K562 (cell line): ENCODE measurements at regions not wholly inside any gene's neighbourhood (a gene's known extent, or its start where the extent isn't known, plus 50 kb on each side); places are given as distances from the start of the nearest gene placed in this dataset.

Experiments used
- ATAC-seq: fragments of 200-7000 bp; cut with Tn5 transposase; 3 replicates; pipeline ENCODE4 v1.9.1; 2020; ENCODE audit warnings: moderate library complexity
- BruUV-seq: library from RNA; stranded (reverse); fragments of 400-500 nt; replicated peaks from 2 replicates; lab custom pipeline; 2021; lab: Mats Ljungman, UMichigan
- CTCF ChIA-PET: fragments of 300-600 bp; formaldehyde crosslinking; extraction: SDS; loops from one replicate; lab custom pipeline; 2021; ENCODE audit warnings: low intra/inter-chr PET ratio; lab: Yijun Ruan, JAX
- POLR2A ChIA-PET: fragments of 300-600, 350-650 bp; sonication (Branson Sonifier 250); formaldehyde crosslinking; extraction: SDS; loops from one replicate; lab custom pipeline; 2021; ENCODE audit warnings: antibody characterized with exemption, inconsistent platforms; lab: Yijun Ruan, JAX
- DNase-seq, 4 experiments: peaks; one replicate each; pipeline versions ENCODE4 v3.0.0 to v3.0.0-alpha.2; 2011 to 2018; ENCODE audit warnings: low spot score in 3 of 4, mixed read lengths in 3 of 4; ENCODE audit errors: extremely low read depth in 1 of 4
- FAIRE-seq: peaks from 2 replicates; lab custom pipeline; 2011; peaks lifted over from hg19 to GRCh38; lab: Jason Lieb, UNC
- H2AFZ ChIP-seq: 2 replicates; pipeline ENCODE4 v1.6.0; 2011; ENCODE audit warnings: low read depth, low read length, control low read depth, inconsistent platforms
- H3K27ac ChIP-seq: fragments of 200-600 bp; 3 replicates; pipeline ENCODE4 v1.8.0; 2011; ENCODE audit warnings: low read depth, mild to moderate bottlenecking, control low read depth, inconsistent platforms, low read length, moderate library complexity, mixed read lengths; ENCODE audit errors: extremely low read depth
- H3K27me3 ChIP-seq, 2 experiments: fragments of 300-600 bp in 1 of 2; 2 replicates in 1 of 2; 3 replicates in 1 of 2; pipeline versions ENCODE4 v1.6.0 to v1.8.0; 2011; ENCODE audit warnings: inconsistent platforms in 2 of 2, low read length in 2 of 2, mild to moderate bottlenecking in 1 of 2, mixed read lengths in 1 of 2, moderate library complexity in 1 of 2; ENCODE audit not compliant: control insufficient read depth in 2 of 2, insufficient read depth in 2 of 2
- H3K36me3 ChIP-seq: fragments of 300-600 bp; 3 replicates; pipeline ENCODE4 v1.8.0; 2011; ENCODE audit warnings: mild to moderate bottlenecking, low read length, inconsistent platforms; ENCODE audit not compliant: control insufficient read depth, insufficient read depth
- H3K4me1 ChIP-seq, 2 experiments: fragments of 200-600 bp in 1 of 2; replicated peaks in 1 of 2; 2 replicates in 1 of 2; 3 replicates in 1 of 2; pipeline versions ENCODE4 v1.5.1 to v1.8.0; 2011; ENCODE audit warnings: inconsistent platforms in 2 of 2, low read length in 2 of 2, mild to moderate bottlenecking in 1 of 2, mixed read lengths in 1 of 2, moderate library complexity in 1 of 2; ENCODE audit not compliant: control insufficient read depth in 2 of 2, insufficient read depth in 2 of 2
- H3K4me2 ChIP-seq: 2 replicates; pipeline ENCODE4 v1.6.1; 2011; ENCODE audit warnings: low read length, control low read depth, inconsistent platforms, mixed read lengths; ENCODE audit not compliant: insufficient read depth
- H3K4me3 ChIP-seq: fragments of 200-600 bp; sonication (generic), shearing (Covaris generic); 2 replicates; pipeline ENCODE4 v1.5.1; 2016; ENCODE audit warnings: control low read depth, inconsistent platforms
- H3K79me2 ChIP-seq: fragments of 200-600 bp; 3 replicates; pipeline ENCODE4 v1.8.0; 2011; ENCODE audit warnings: low read length, inconsistent platforms; ENCODE audit not compliant: control insufficient read depth, insufficient read depth
- H3K9ac ChIP-seq, 2 experiments: 2 replicates each; pipeline versions ENCODE4 v1.6.0 to v1.6.1; 2011; ENCODE audit warnings: low read depth in 2 of 2, low read length in 2 of 2, control low read depth in 1 of 2, inconsistent platforms in 1 of 2, mild to moderate bottlenecking in 1 of 2, mixed read lengths in 1 of 2; ENCODE audit not compliant: insufficient read depth in 1 of 2
- H3K9me1 ChIP-seq: one replicate; pipeline ENCODE4 v1.6.0; 2011; ENCODE audit warnings: inconsistent platforms, mild to moderate bottlenecking, low read length, moderate library complexity; ENCODE audit not compliant: control insufficient read depth, insufficient read depth
- H3K9me3 ChIP-seq: replicated peaks from 2 replicates; pipeline ENCODE4 v1.5.1; 2011; ENCODE audit warnings: low read depth, low read length, inconsistent platforms; ENCODE audit not compliant: control insufficient read depth, insufficient read depth
- H4K20me1 ChIP-seq: replicated peaks from 2 replicates; pipeline ENCODE4 v1.6.1; 2011; ENCODE audit warnings: low read length, inconsistent platforms, mixed read lengths; ENCODE audit not compliant: control insufficient read depth, insufficient read depth
- BDP1 ChIP-seq: IDR thresholded peaks from 3 replicates; pipeline ENCODE4 v1.6.1; 2011; ENCODE audit not compliant: insufficient read length, insufficient read depth
- CBX2 ChIP-seq: fragments of 200-600 bp; sonication (generic); IDR thresholded peaks from one replicate; pipeline ENCODE4 v1.6.1; 2012; ENCODE audit warnings: mild to moderate bottlenecking, low read length, inconsistent platforms; ENCODE audit not compliant: insufficient read depth, poor library complexity, severe bottlenecking
- ETV1 ChIP-seq: fragments of 450-650 bp; conservative IDR thresholded peaks from 2 replicates; pipeline ENCODE4 v1.6.1; 2016; ENCODE audit warnings: missing genetic modification characterization, control low read depth, low read depth, missing compliant biosample characterization
- HOMEZ ChIP-seq: fragments of 250-450 bp; sonication (Bioruptor Pico); IDR thresholded peaks from 2 replicates; pipeline ENCODE4 v1.4.0; 2020; ENCODE audit warnings: mild to moderate bottlenecking, moderate library complexity
- LEF1 ChIP-seq: fragments of 450-650 bp; IDR thresholded peaks from 2 replicates; pipeline ENCODE4 v1.6.1; 2016; ENCODE audit warnings: mild to moderate bottlenecking
- ZBTB12 ChIP-seq: fragments of 250-450 bp; sonication (Bioruptor Pico); IDR thresholded peaks from 2 replicates; pipeline ENCODE4 v1.4.0; 2020
- ZNF174 ChIP-seq: fragments of 250-450 bp; sonication (Bioruptor Pico); IDR thresholded peaks from 2 replicates; pipeline ENCODE4 v1.4.0; 2020; ENCODE audit warnings: mild to moderate bottlenecking
- ZNF217 ChIP-seq: sonication (generic); formaldehyde crosslinking; IDR thresholded peaks from 2 replicates; pipeline ENCODE4 v1.8.0; 2022; ENCODE audit warnings: mild to moderate bottlenecking, missing genetic modification reagents
- ZNF277 ChIP-seq: fragments of 250-450 bp; sonication (Bioruptor Pico); IDR thresholded peaks from 2 replicates; pipeline ENCODE4 v1.8.0; 2022; ENCODE audit warnings: inconsistent platforms, mild to moderate bottlenecking, moderate library complexity, borderline replicate concordance
- in situ Hi-C: fragments of 300-500 bp; cut with MboI; formaldehyde crosslinking; loops from 4 replicates; pipeline ENCODE4 v1.15.0; 2018; ENCODE audit warnings: inconsistent platforms, mixed read lengths
- intact Hi-C: fragments of 100-400 bp; cut with micrococcal nuclease; formaldehyde crosslinking; loops from 2 replicates; pipeline ENCODE4 v1.14.2; 2022
- TF ChIP-seq, protein P1 (sequence below): fragments of 450-650 bp; IDR thresholded peaks from 2 replicates; pipeline ENCODE4 v1.6.1; 2014; ENCODE audit warnings: low read depth, mild to moderate bottlenecking, moderate library complexity, borderline replicate concordance

GRCh38 chr15:68871507-68871906 is 50.8 kb upstream of the ANP32A start:
- no peaks in the 10 kb centered on the region for H3K36me3 ChIP-seq
- POLR2A ChIA-PET: no interaction called here
- H3K27ac ChIP-seq: no peak overlapping the region
- H3K9me3 ChIP-seq: no peaks in the 10 kb centered on the region
- no TSS peak for BruUV-seq
- H3K4me1 ChIP-seq: no peaks in the 10 kb centered on the region
- FAIRE-seq (no peak), ATAC-seq (no peak), DNase-seq (no peak)
- TF ChIP-seq CBX2: no peak
- TF ChIP-seq ZNF174 (CRISPR knock-in tag): no peak
- no peak for TF ChIP-seq ZNF217
- no peak for TF ChIP-seq ZBTB12 (CRISPR knock-in tag)
- TF ChIP-seq BDP1: no peak
- TF ChIP-seq LEF1: no peak
- TF ChIP-seq ZNF277 (CRISPR knock-in tag): no peak
- no peak for TF ChIP-seq ETV1 (tag)
- TF ChIP-seq, protein P1, sequence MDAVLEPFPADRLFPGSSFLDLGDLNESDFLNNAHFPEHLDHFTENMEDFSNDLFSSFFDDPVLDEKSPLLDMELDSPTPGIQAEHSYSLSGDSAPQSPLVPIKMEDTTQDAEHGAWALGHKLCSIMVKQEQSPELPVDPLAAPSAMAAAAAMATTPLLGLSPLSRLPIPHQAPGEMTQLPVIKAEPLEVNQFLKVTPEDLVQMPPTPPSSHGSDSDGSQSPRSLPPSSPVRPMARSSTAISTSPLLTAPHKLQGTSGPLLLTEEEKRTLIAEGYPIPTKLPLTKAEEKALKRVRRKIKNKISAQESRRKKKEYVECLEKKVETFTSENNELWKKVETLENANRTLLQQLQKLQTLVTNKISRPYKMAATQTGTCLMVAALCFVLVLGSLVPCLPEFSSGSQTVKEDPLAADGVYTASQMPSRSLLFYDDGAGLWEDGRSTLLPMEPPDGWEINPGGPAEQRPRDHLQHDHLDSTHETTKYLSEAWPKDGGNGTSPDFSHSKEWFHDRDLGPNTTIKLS: no peak
- TF ChIP-seq HOMEZ (CRISPR knock-in tag): no peak
- peaks cover 15 to 18% of the 10 kb centered on the region in 2 experiments for H3K27me3 ChIP-seq
- no peak overlapping the region for H3K4me3 ChIP-seq
- H3K79me2 ChIP-seq: no peaks in the 10 kb centered on the region
- intact Hi-C loops (no loop called here), in situ Hi-C loops (no loop called here)
- H3K9me1 ChIP-seq: no peaks in the 10 kb centered on the region
- H4K20me1 ChIP-seq: no peaks in the 10 kb centered on the region
- CTCF ChIA-PET: no interaction called here
- H3K9ac ChIP-seq: no peak overlapping the region
- no peak overlapping the region for H3K4me2 ChIP-seq
- H2AFZ ChIP-seq: no peak overlapping the region
